Psoas muscle (tissue), 7 donors: ENCODE measurements at regions not wholly inside any gene's neighbourhood (a gene's known extent, or its start where the extent isn't known, plus 50 kb on each side); places are given as distances from the start of the nearest gene placed in this dataset.

Source experiments
- ATAC-seq, 4 donors: fragments of 200-7000 bp; cut with Tn5 transposase; one replicate each; pipeline ENCODE4 v1.9.1; 2020; ENCODE audit warnings: moderate library complexity in 3 of 4, mild to moderate bottlenecking in 2 of 4
- DNase-seq, 2 donors: peaks; one replicate each; pipeline ENCODE4 v3.0.0-alpha.2; 2020
- H3K27ac ChIP-seq: fragments of 200-600 bp; one replicate; pipeline ENCODE4 v1.8.0; 2022
- H3K27me3 ChIP-seq, 3 donors: fragments of 200-600 bp in 1 of 3; one replicate each; pipeline versions ENCODE4 v1.6.1 to v1.8.0; 2013 to 2022; ENCODE audit warnings: low read length in 2 of 3, mild to moderate bottlenecking in 2 of 3, moderate library complexity in 1 of 3; ENCODE audit not compliant: insufficient read depth in 3 of 3
- H3K36me3 ChIP-seq, 2 donors: fragments of 200-600 bp in 1 of 2; one replicate each; pipeline versions ENCODE4 v1.6.1 to v1.8.0; 2013 to 2022; ENCODE audit warnings: low read depth in 1 of 2, mild to moderate bottlenecking in 1 of 2, moderate library complexity in 1 of 2; ENCODE audit not compliant: insufficient read depth in 1 of 2
- H3K4me1 ChIP-seq: fragments of 200-600 bp; one replicate; pipeline ENCODE4 v1.8.0; 2022
- H3K4me3 ChIP-seq: fragments of 200-600 bp; one replicate; pipeline ENCODE4 v1.8.0; 2022; ENCODE audit warnings: mild to moderate bottlenecking
- H3K9me3 ChIP-seq: fragments of 200-600 bp; one replicate; pipeline ENCODE4 v1.8.0; 2022
- CTCF ChIP-seq: fragments of 200-600 bp; IDR thresholded peaks from one replicate; pipeline ENCODE4 v1.8.0; 2022; ENCODE audit warnings: antibody characterized with exemption
- WGBS, 3 donors: extraction: QIAGEN DNeasy Blood & Tissue Kit; methylation state at CpG; one replicate each; pipeline versions ENCODE4 v1.1.6 to v1.1.7; 2013; 5-methylcytosine and 5-hydroxymethylcytosine counted together
- intact Hi-C, 2 donors: fragments of 100-400 bp; cut with DNase I; formaldehyde crosslinking; loops; one replicate each; pipeline versions ENCODE4 v1.11.0 to v1.14.2; 2022
- donor health status: healthy with polysubstance abuse.
- donor health status: DM: no; HTN: no; CAD: no; lungs with moderate emphysema.
- donor health status: Bipolar disorder and iron deficiency.
- donor health status: healthy.
- donor health status: DM: yes; HTN: yes; CAD: no.
- donor health status: DM: no; HTN: no; CAD: no.
- donor health status: DM: yes; HTN: yes; CAD: no.

GRCh38 chr1:235009561-235010306, 118.9 kb downstream of the TOMM20 start:
- Histone ChIP-seq H3K27ac (no peak overlapping the region), H3K36me3 (no peaks in the 10 kb centered on the region), H3K9me3 (no peaks in the 10 kb centered on the region), H3K4me3 (no peak overlapping the region), H3K27me3 (no peaks in the 10 kb centered on the region), H3K4me1 (no peaks in the 10 kb centered on the region)
- no peak for ATAC-seq
- WGBS, 3 donors = 96 to 97% (median 97%) methylated on average over 13 of the region's 13 CpGs
- no peak for TF ChIP-seq CTCF
- no peak for DNase-seq
- intact Hi-C loops = loop anchor here (5.0 kb wide), 2 partner anchors 38 to 48 kb away; no protein-coding TSS in a partner anchor

GRCh38 chr1:235009074-235009473, 119.6 kb downstream of the TOMM20 start:
- intact Hi-C loops = loop anchor here in 1 of 2 donors (5.0 kb wide), 1 partner anchor 48 kb away; no protein-coding TSS in a partner anchor
- no peak for TF ChIP-seq CTCF
- ATAC-seq = no peak
- Histone ChIP-seq H3K9me3 (no peaks in the 10 kb centered on the region), H3K4me1 (no peaks in the 10 kb centered on the region), H3K27me3 (no peaks in the 10 kb centered on the region), H3K27ac (no peak overlapping the region), H3K4me3 (no peak overlapping the region), H3K36me3 (no peaks in the 10 kb centered on the region)
- no peak for DNase-seq
- 85 to 94% (median 90%) methylated on average over 7 of the region's 7 CpGs for WGBS, 3 donors

- DNase-seq (no peak), ATAC-seq (no peak)
- no peak overlapping the region for H3K4me3 ChIP-seq
- H3K9me3 ChIP-seq = no peaks in the 10 kb centered on the region
- intact Hi-C loops = loop anchor here in 1 of 2 donors (5.0 kb wide), 1 partner anchor 49 kb away; no protein-coding TSS in a partner anchor
- no peak for TF ChIP-seq CTCF
- H3K36me3 ChIP-seq = no peaks in the 10 kb centered on the region
- no peaks in the 10 kb centered on the region for H3K27me3 ChIP-seq
- H3K4me1 ChIP-seq = no peaks in the 10 kb centered on the region
- H3K27ac ChIP-seq = no peak overlapping the region
These were observed 120.4 kb downstream of the TOMM20 start for GRCh38 chr1:235008239-235008638.

- ATAC-seq (no peak), DNase-seq (no peak)
- Histone ChIP-seq H3K4me3 (no peak overlapping the region), H3K4me1 (no peaks in the 10 kb centered on the region), H3K27me3 (no peaks in the 10 kb centered on the region), H3K36me3 (no peaks in the 10 kb centered on the region), H3K27ac (no peak overlapping the region), H3K9me3 (no peaks in the 10 kb centered on the region)
- intact Hi-C loops = loop anchor here in 1 of 2 donors (5.0 kb wide), 1 partner anchor 50 kb away; no protein-coding TSS in a partner anchor
- TF ChIP-seq CTCF = no peak
- 54 to 67% (median 62%) methylated on average over 5 of the region's 5 CpGs for whole genome bisulfite sequencing, 3 donors
These were observed 121.8 kb downstream of the TOMM20 start for GRCh38 chr1:235006816-235007215.
